Activated naive CD8-positive, alpha-beta T cell treated with anti-CD3 and anti-CD28 coated beads, Interleukin-2, amount 10 ng/mL, durations not matched to agents 7 days and 5 days (primary cell): ENCODE measurements at regions not wholly inside any gene's neighbourhood (a gene's known extent, or its start where the extent isn't known, plus 50 kb on each side); places are given as distances from the start of the nearest gene placed in this dataset.
"Not testable (repeated sequence)": the region's sequence is repeated elsewhere in the genome, so short reads cannot be mapped to it uniquely, and the experiment has no call there.

Source experiments
- ATAC-seq: fragments of 150-1000 bp; cut with Tn5 transposase; one replicate; pipeline ENCODE4 v1.10.0; 2021; ENCODE audit warnings: low read depth, moderate library complexity
- POLR2A ChIA-PET: fragments of 350-600 bp; sonication (Branson Sonifier 250); formaldehyde crosslinking; loops from one replicate; lab custom pipeline; 2021; ENCODE audit warnings: antibody characterized with exemption; lab: Charles Lee
- DNase-seq: peaks from one replicate; pipeline ENCODE4 v3.0.0; 2021
- H3K27ac Mint-ChIP-seq: one replicate; pipeline ENCODE4 v1.8.0; 2022; ENCODE audit warnings: mild to moderate bottlenecking, mixed read lengths
- H3K27me3 Mint-ChIP-seq: one replicate; pipeline ENCODE4 v1.8.0; 2022; ENCODE audit warnings: mild to moderate bottlenecking, moderate library complexity, mixed read lengths
- H3K36me3 Mint-ChIP-seq: one replicate; pipeline ENCODE4 v1.8.0; 2021; ENCODE audit warnings: mild to moderate bottlenecking, mixed read lengths
- H3K4me1 Mint-ChIP-seq: one replicate; pipeline ENCODE4 v1.8.0; 2021; ENCODE audit warnings: mixed read lengths
- H3K4me3 Mint-ChIP-seq: one replicate; pipeline ENCODE4 v1.8.0; 2022; ENCODE audit warnings: mild to moderate bottlenecking, moderate library complexity, mixed read lengths
- H3K9me3 Mint-ChIP-seq: one replicate; pipeline ENCODE4 v1.8.0; 2021; ENCODE audit warnings: mixed read lengths

DNA sequence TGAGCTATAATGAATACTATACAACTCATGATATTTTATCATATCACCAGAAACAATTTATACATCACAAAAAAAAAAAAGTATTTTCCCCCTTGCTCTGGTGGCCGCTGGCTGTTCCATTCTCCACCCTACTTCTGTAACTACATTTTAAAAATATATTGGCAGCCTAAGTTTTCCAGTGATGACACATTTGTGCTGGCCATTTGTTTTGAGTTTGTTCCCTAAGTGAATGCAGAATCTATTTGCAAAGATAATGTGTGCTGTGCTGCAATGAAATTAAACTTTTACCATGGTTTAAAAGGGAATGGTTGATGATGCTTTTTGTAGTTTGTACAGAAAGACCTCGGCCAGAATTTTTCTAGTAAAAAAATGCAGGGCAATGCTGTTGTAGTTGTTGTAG lies 1092.8 kb downstream of the TMTC2 start:
- H3K4me1 Mint-ChIP-seq: no peaks in the 10 kb centered on the region
- no peaks in the 10 kb centered on the region for H3K27me3 Mint-ChIP-seq
- DNase-seq: no peak
- no peaks in the 10 kb centered on the region for H3K36me3 Mint-ChIP-seq
- no peak overlapping the region for H3K4me3 Mint-ChIP-seq
- POLR2A ChIA-PET: no interaction called here
- ATAC-seq: no peak
- H3K27ac Mint-ChIP-seq: no peak overlapping the region
- H3K9me3 Mint-ChIP-seq: no peaks in the 10 kb centered on the region

DNA sequence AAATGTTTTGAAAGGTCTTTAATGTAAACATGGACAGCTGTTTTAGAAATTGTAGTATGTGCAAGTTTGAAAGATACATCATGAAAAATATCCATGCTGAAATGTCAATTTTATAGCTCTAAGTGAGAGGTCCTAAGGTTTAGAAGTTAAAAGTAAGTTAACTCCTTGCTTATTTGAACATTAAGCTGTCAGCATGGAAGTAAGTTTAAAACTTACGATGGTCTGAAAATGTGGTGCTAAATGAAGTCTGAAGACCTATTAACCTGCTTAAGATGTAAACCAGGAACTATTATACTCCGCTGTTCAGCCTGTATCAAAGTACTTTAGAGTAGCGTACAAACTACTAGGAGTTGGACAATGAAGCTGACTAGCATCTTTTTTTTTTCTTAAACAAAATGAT lies 1082.4 kb downstream of the TMTC2 start:
- H3K36me3 Mint-ChIP-seq: no peaks in the 10 kb centered on the region
- H3K9me3 Mint-ChIP-seq: peaks cover 5% of the 10 kb centered on the region
- ATAC-seq (no peak), DNase-seq (no peak)
- no peak overlapping the region for H3K4me3 Mint-ChIP-seq
- no peaks in the 10 kb centered on the region for H3K27me3 Mint-ChIP-seq
- POLR2A ChIA-PET: no interaction called here
- no peak overlapping the region for H3K27ac Mint-ChIP-seq
- H3K4me1 Mint-ChIP-seq: no peaks in the 10 kb centered on the region

DNA sequence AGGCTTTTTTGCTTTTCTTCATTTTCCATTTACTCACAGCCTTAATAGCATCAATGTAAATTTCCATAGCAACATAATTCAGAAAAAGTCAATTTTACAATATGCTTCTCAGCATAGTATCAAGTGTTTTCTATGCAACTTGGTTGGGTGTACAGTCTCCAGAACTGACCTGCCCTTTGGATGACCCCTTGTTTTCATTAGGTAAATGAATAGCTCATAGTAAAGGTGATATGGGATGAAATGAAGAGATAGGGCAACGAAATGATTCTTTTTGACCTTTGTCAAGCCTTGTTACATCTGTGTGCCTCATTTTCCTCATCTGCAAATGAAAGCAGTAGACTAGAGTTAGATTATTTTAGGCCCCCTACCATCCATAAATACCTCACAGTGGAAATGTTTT lies 1081.0 kb downstream of the TMTC2 start:
- POLR2A ChIA-PET: no interaction called here
- H3K4me1 Mint-ChIP-seq: no peaks in the 10 kb centered on the region
- no peaks in the 10 kb centered on the region for H3K36me3 Mint-ChIP-seq
- ATAC-seq (no peak), DNase-seq (no peak)
- no peak overlapping the region for H3K27ac Mint-ChIP-seq
- no peaks in the 10 kb centered on the region for H3K27me3 Mint-ChIP-seq
- no peak overlapping the region for H3K4me3 Mint-ChIP-seq
- H3K9me3 Mint-ChIP-seq: peaks cover 3% of the 10 kb centered on the region

DNA sequence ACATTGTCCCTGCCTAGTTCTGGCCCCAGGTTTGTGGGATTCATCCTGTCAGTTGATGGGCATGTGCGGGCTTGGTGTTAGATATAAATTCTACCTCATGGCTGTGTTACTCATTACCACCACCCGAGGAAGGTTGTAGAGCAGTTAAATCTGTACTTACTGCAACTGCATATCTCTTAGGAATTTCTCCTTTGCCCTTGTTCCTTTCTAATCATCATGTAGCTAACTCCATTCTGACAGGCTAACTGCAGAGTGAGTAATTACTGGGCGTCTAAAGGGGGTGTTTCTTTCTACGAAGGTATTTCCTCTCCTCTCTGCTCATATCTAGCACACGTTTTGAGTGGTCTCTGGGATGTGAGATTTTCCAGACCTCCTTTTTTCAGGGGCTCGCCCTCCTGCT lies 1076.7 kb downstream of the TMTC2 start:
- Mint-ChIP-seq H3K4me3 (no peak overlapping the region), H3K9me3 (no peaks in the 10 kb centered on the region), H3K27ac (no peak overlapping the region), H3K27me3 (no peaks in the 10 kb centered on the region), H3K4me1 (no peaks in the 10 kb centered on the region), H3K36me3 (no peaks in the 10 kb centered on the region)
- no peak for ATAC-seq
- POLR2A ChIA-PET: no interaction called here
- no peak for DNase-seq

DNA sequence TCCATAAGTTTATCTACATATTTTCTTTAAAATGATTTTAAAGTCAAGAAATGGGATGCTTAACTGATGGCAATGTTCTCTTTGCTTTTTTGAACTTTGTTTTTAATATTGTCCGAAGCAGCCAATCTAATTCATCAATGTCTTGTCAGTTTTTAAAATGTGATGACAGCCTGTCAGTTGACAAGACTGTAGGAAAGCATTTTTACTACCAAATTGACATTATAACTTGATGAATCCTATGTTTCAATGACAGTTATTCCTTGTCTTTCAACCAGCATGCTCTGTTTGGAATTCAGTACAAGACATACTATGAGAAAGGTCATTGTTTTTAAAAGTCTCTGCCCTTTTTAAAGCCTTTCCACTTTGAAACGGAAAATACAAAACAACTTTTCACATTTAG lies 1073.2 kb downstream of the TMTC2 start:
- POLR2A ChIA-PET: no interaction called here
- Mint-ChIP-seq H3K9me3 (no peaks in the 10 kb centered on the region), H3K4me1 (no peaks in the 10 kb centered on the region)

DNA sequence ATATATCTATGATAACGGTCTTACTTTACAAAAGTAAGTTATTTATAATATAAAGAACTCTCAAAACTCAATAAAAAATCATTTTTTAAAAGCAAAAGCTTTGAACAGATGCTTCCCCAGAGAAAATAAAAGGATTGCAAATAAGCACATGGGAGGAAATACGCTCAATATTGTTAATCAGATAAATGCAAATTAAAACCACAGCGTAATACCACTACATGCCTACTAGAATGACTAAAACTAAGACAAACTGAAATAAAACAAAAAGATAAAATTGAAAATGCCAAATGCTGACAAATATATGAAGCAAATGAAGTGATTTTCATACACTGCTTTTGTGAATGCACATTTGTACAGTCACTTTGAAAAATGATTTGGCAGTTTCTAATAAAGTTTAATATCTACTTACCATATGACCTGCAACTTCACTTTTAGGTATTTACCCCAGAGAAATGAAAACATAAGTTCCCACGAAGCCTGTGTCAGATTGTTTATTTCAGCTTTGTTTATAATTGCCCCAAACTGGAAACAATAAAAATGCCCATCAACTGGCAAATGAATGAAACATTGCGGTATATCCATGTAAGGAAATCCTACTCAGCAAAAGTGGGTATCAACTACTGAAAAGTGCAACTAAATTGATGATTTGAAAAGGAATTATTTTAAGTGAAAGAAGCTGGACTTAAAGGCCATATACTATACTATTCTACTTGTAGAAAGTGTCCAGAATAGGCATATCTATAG lies 1072.4 kb downstream of the TMTC2 start:
- H3K4me3 Mint-ChIP-seq: no peak overlapping the region
- ATAC-seq: no peak
- no peaks in the 10 kb centered on the region for H3K36me3 Mint-ChIP-seq

More for the DNA sequence above, 1073.2 kb downstream of the TMTC2 start:
- DNase-seq: no peak
- no peaks in the 10 kb centered on the region for H3K36me3 Mint-ChIP-seq
- H3K27me3 Mint-ChIP-seq: no peaks in the 10 kb centered on the region
- H3K4me3 Mint-ChIP-seq: no peak overlapping the region
- H3K27ac Mint-ChIP-seq: no peak overlapping the region
- ATAC-seq: no peak

DNA sequence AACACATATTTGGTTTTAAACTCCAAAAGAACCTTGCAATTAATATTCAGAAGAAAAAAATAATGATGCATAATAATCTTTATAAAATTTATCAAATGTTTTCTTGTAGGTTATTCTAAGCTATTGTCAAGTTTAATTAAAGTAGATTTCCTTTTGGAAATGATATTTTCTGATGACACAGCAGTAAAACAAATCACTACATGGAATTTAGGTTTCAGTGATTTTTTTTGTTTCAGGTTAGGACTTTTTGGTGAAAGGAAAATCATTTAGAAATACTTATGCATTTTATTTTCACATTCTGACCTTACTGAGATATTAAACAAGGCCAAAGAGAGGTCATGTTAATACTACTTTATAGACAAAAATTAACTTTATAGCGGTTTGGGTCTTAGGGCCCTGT lies 1067.2 kb downstream of the TMTC2 start:
- no peak overlapping the region for H3K27ac Mint-ChIP-seq
- H3K4me1 Mint-ChIP-seq: no peaks in the 10 kb centered on the region
- no peaks in the 10 kb centered on the region for H3K36me3 Mint-ChIP-seq
- no peaks in the 10 kb centered on the region for H3K9me3 Mint-ChIP-seq
- no peak for DNase-seq
- no peak overlapping the region for H3K4me3 Mint-ChIP-seq
- POLR2A ChIA-PET: no interaction called here
- no peak for ATAC-seq
- H3K27me3 Mint-ChIP-seq: no peaks in the 10 kb centered on the region

More for the DNA sequence above, 1072.4 kb downstream of the TMTC2 start:
- H3K27me3 Mint-ChIP-seq: no peaks in the 10 kb centered on the region
- H3K9me3 Mint-ChIP-seq: no peaks in the 10 kb centered on the region
- POLR2A ChIA-PET: no interaction called here
- H3K4me1 Mint-ChIP-seq: no peaks in the 10 kb centered on the region
- DNase-seq: no peak
- H3K27ac Mint-ChIP-seq: no peak overlapping the region

DNA sequence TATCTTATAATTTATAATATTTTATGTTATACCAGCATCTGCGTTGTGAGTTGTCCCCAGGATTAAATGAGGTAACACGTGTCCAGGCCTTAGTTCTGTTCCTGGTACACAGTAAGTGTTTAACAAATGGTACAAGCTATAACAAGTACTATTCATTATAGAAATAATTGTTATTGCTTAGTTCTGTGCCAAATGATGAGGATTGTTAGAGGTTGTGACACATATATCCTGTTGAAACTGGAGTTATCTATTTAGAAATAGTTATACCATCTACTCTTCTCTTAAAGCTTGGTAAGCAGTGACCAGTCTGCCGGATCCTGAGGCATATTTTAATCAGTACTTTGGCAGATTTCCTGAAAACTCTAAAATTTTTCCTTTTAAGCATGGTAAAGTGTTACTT lies 1066.5 kb downstream of the TMTC2 start:
- Mint-ChIP-seq H3K4me3 (no peak overlapping the region), H3K4me1 (no peaks in the 10 kb centered on the region), H3K27ac (no peak overlapping the region), H3K27me3 (no peaks in the 10 kb centered on the region), H3K9me3 (no peaks in the 10 kb centered on the region), H3K36me3 (no peaks in the 10 kb centered on the region)
- DNase-seq (no peak), ATAC-seq (no peak)
- POLR2A ChIA-PET: no interaction called here

DNA sequence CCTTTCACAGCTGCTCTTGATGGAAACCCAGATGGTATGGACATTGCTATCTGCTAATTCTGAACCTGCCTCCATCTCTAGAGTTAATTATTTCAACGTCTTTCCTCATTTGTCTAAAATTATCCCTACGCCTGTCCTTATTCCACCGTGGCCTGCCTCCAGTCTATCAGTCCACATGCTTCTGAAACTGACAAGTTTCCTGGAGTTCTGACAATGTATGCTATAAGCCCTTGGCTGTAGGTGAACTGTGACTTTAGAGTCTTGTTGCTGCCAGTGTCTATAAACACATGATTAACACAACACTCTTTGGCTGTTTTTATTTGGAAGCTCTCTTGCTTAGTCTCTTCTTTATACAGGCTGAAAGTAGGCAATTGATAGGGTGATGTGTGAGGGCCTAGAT lies 1052.9 kb downstream of the TMTC2 start:
- Mint-ChIP-seq H3K36me3 (no peaks in the 10 kb centered on the region), H3K27ac (no peak overlapping the region), H3K4me1 (no peaks in the 10 kb centered on the region), H3K9me3 (peaks cover 7% of the 10 kb centered on the region), H3K27me3 (no peaks in the 10 kb centered on the region), H3K4me3 (no peak overlapping the region)
- POLR2A ChIA-PET: no interaction called here
- ATAC-seq: no peak
- DNase-seq: no peak

DNA sequence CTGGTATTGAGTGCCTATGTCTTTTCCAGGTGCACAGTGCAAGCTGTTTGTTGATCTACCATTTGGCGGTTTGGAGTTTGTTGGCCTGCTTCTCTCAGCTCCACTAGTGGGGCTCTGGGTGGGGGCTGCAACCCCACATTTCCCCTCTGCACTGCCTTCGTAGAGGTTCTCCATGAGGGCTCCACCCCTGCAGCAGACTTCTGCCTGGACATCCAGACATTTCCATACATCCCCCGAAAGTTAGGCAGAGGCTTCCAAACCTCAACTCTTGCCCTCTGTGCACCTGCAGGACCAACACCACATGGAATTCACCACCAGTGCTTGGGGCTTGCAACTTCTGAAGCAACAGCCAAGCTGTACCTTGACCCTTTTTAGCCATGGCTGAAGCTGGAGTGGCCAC lies 1024.1 kb downstream of the TMTC2 start:
- ATAC-seq: no peak
- Mint-ChIP-seq H3K9me3 (peaks cover 6% of the 10 kb centered on the region), H3K27ac (no peak overlapping the region), H3K27me3 (no peaks in the 10 kb centered on the region), H3K4me3 (no peak overlapping the region), H3K36me3 (no peaks in the 10 kb centered on the region), H3K4me1 (no peaks in the 10 kb centered on the region)
- POLR2A ChIA-PET: no interaction called here
- DNase-seq: no peak

DNA sequence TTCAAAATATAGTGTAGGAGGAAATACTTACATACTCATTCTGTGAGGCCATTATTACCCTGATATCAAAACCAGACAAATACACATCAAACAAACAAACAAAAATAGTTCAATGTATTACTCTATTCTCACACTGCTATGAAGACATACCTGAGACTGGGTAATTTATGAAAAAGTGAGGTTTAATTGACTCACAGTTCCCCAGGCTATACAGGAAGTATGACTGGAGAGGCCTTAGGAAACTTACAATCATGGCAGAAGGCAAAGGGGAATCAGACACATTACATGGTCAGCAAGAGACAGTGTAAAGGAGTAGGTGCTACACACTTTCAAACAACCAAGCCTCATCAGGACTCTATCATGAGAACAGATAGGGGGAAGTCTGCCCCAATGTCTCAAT lies 1023.2 kb downstream of the TMTC2 start:
- H3K4me3 Mint-ChIP-seq: no peak overlapping the region
- no peaks in the 10 kb centered on the region for H3K4me1 Mint-ChIP-seq
- H3K27ac Mint-ChIP-seq: no peak overlapping the region
- no peak for DNase-seq
- peaks cover 6% of the 10 kb centered on the region for H3K9me3 Mint-ChIP-seq
- no peak for ATAC-seq
- H3K27me3 Mint-ChIP-seq: no peaks in the 10 kb centered on the region
- POLR2A ChIA-PET: no interaction called here
- H3K36me3 Mint-ChIP-seq: no peaks in the 10 kb centered on the region

DNA sequence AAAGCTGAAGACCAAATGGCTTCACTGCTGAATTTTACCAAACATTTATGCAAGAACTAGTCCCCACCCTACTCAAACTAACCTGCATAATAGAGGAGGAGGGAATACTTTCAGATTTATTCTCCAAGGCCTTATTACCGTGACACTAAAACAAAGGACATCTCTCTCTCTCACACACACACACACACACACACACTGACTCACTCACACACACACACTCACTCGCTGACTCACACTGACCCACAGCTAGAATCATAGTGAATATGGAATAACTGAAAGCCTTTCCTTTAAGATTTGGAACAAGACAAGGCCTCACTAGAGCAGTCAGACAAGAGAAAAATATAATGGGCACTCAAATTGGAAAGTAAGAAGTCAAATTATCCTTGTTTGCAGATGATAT lies 1014.1 kb downstream of the TMTC2 start:
- Mint-ChIP-seq H3K27me3 (no peaks in the 10 kb centered on the region), H3K4me1 (no peaks in the 10 kb centered on the region), H3K27ac (no peak overlapping the region), H3K36me3 (no peaks in the 10 kb centered on the region), H3K9me3 (no peaks in the 10 kb centered on the region), H3K4me3 (no peak overlapping the region)
- DNase-seq (no peak), ATAC-seq (no peak)
- POLR2A ChIA-PET: no interaction called here

DNA sequence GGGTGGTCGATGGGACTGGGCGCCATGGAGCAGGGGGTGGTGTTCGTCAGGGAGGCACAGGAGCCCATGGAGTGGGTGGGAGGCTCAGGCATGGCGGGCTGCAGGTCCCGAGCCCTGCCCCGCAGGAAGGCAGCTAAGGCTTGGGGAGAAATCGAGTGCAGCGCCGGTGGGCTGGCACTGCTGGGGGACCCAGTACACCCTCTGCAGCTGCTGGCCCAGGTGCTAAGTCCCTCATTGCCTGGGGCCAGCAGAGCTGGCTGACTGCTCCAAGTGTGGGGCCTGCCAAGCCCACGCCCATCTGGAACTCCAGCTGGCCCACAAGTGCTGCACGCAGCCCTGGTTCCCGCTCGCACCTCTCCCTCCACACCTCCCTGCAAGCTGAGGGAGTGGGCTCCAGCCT lies 1009.6 kb downstream of the TMTC2 start:
- DNase-seq, H3K9me3 Mint-ChIP-seq, H3K36me3 Mint-ChIP-seq, ATAC-seq, H3K4me1 Mint-ChIP-seq, H3K4me3 Mint-ChIP-seq, POLR2A ChIA-PET, H3K27ac Mint-ChIP-seq, H3K27me3 Mint-ChIP-seq: not testable (repeated sequence)

DNA sequence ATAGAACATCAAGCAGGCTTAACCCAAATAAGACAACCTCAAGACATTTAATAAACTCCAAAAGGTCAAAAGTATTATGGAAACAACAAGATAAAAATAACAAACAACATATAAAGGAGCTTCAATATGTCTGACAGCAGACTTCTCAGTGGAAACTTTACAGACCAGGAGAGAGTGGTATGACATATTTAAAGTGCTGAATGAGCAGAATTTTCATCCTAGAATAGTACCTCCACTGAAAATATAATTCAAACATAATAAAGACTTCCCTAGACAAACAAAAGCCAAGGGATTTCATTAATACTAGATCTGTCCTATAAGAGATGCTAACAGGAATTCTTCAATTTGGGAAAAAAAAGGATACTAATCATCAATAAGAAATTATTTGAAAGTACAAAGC lies 1005.0 kb downstream of the TMTC2 start:
- no peaks in the 10 kb centered on the region for H3K36me3 Mint-ChIP-seq
- no peak overlapping the region for H3K27ac Mint-ChIP-seq
- ATAC-seq: no peak
- H3K9me3 Mint-ChIP-seq: peaks cover 7% of the 10 kb centered on the region
- H3K27me3 Mint-ChIP-seq: no peaks in the 10 kb centered on the region
- no peak overlapping the region for H3K4me3 Mint-ChIP-seq
- no peak for DNase-seq
- no peaks in the 10 kb centered on the region for H3K4me1 Mint-ChIP-seq
- POLR2A ChIA-PET: no interaction called here

DNA sequence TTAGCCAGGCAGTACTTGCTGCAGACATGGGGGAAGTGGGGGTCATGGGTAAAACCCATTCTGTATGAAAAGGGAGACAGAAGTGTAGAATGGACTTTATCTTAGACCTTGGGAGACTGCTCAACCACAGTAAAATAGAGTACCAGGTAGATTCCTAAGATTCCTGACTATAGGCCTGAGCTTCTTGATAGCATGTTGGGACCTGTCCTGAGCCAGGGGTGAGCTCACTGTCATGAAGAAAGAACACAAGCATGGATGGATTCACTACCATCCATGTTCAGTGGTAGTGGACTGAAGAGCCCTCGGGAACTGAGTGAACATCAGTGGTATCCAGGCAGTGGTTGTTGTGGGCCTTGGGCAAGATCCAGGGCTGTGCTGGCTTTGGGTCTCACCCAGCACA lies 1003.8 kb downstream of the TMTC2 start:
- no peak overlapping the region for H3K27ac Mint-ChIP-seq
- POLR2A ChIA-PET: no interaction called here
- H3K4me3 Mint-ChIP-seq: no peak overlapping the region
- H3K27me3 Mint-ChIP-seq: no peaks in the 10 kb centered on the region
- ATAC-seq: no peak
- H3K36me3 Mint-ChIP-seq: no peaks in the 10 kb centered on the region
- peaks cover 4% of the 10 kb centered on the region for H3K9me3 Mint-ChIP-seq
- DNase-seq: no peak
- no peaks in the 10 kb centered on the region for H3K4me1 Mint-ChIP-seq
